ENCODE measurements at regions not wholly inside any gene's neighbourhood (a gene's known extent, or its start where the extent isn't known, plus 50 kb on each side); places are given as distances from the start of the nearest gene placed in this dataset.

DNA sequence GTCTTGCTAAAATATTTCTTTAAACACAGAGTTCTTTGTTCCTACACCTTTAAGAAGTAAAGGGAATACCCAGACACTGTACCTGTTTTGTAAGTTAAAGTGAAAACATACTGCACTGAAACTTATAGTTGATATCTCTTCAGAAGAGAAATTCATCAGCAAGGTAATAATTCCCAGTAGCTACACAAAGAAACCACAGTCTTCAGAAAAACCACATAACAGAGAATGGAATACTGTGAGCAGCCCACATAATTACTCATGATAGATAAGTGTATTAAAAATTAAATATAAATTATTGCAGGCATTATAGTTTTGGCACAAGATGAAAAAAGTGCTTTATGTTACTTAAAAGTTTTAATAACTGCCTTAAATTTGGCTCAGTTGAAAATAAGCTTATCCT lies 276.6 kb downstream of the SETD4 start:
- Histone ChIP-seq H3K36me3 (ENCODE audit: control insufficient read depth, insufficient read depth, low read length) (no peaks in the 10 kb centered on the region; the same call in 1 of the 2 replicates), H3K4me1 (ENCODE audit: control insufficient read depth, insufficient read depth, low read length) (no peaks in the 10 kb centered on the region), H3K27me3 (ENCODE audit: control insufficient read depth, insufficient read depth, low read length) (no peaks in the 10 kb centered on the region), H3K9me3 (ENCODE audit: control insufficient read depth, insufficient read depth, low read depth, low read length) (no peaks in the 10 kb centered on the region), H3K27ac (ENCODE audit: low read length) (no peak overlapping the region), H3K4me3 (ENCODE audit: low read depth in 2 of 2, low read length in 2 of 2) (no peak overlapping the region)
- no TSS peak for BruUV-seq (replicated peaks)
- ChIA-PET CTCF (no interaction called here), POLR2A (no interaction called here)
- intact Hi-C loops (cut with micrococcal nuclease; ENCODE audit: unreplicated experiment) (no loop called here), in situ Hi-C loops (cut with HindIII; ENCODE audit: low pct_unique_long_range_greater_than_20kb, low sequenced_read_pairs) (no loop called here)
- no peak for TF ChIP-seq REST (IDR thresholded peaks at IDR 0.05; ENCODE audit: insufficient read depth in 1 of 2, low read depth in 2 of 2, low read length in 1 of 2)
- TF ChIP-seq, protein P1, sequence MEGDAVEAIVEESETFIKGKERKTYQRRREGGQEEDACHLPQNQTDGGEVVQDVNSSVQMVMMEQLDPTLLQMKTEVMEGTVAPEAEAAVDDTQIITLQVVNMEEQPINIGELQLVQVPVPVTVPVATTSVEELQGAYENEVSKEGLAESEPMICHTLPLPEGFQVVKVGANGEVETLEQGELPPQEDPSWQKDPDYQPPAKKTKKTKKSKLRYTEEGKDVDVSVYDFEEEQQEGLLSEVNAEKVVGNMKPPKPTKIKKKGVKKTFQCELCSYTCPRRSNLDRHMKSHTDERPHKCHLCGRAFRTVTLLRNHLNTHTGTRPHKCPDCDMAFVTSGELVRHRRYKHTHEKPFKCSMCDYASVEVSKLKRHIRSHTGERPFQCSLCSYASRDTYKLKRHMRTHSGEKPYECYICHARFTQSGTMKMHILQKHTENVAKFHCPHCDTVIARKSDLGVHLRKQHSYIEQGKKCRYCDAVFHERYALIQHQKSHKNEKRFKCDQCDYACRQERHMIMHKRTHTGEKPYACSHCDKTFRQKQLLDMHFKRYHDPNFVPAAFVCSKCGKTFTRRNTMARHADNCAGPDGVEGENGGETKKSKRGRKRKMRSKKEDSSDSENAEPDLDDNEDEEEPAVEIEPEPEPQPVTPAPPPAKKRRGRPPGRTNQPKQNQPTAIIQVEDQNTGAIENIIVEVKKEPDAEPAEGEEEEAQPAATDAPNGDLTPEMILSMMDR (IDR thresholded peaks at IDR 0.05) = no peak
- TF ChIP-seq SIN3A (IDR thresholded peaks at IDR 0.05; ENCODE audit: borderline replicate concordance, insufficient read depth, low read depth, low read length) = no peak
- TF ChIP-seq POLR2AphosphoS5 (IDR thresholded peaks at IDR 0.05; ENCODE audit: low read depth, low read length) = no peak
- TF ChIP-seq TCF7L2 (IDR thresholded peaks at IDR 0.05; ENCODE audit: low read depth, low read length) = no peak
- no peak for DNase-seq (ENCODE audit: low read depth, low spot score)
- no peak for ATAC-seq

DNA sequence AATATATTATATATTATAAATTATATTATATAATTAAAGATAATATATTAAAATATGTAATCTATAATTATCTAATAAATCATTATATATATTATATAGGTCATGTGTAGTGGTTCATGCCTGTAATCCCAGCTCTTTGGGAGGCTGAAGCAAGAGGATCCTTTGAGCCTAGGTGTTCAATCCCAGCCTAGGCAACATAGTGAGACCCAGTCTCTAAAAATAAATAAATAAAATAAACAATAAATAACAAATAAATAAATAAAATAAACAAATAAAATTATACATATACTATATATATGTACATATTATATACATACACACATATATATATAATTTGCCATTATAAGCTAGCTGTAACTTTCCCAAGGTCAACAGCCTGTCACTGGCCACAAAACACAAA lies 277.7 kb downstream of the SETD4 start:
- ChIA-PET POLR2A (no interaction called here), CTCF (no interaction called here)
- TF ChIP-seq, protein P1 (IDR thresholded peaks at IDR 0.05) = no peak
- no peak for TF ChIP-seq POLR2AphosphoS5 (IDR thresholded peaks at IDR 0.05; ENCODE audit: low read depth, low read length)
- Histone ChIP-seq H3K9me3 (ENCODE audit: control insufficient read depth, insufficient read depth, low read depth, low read length) (no peaks in the 10 kb centered on the region), H3K27ac (ENCODE audit: low read length) (no peak overlapping the region), H3K4me3 (ENCODE audit: low read depth in 2 of 2, low read length in 2 of 2) (no peak overlapping the region), H3K36me3 (ENCODE audit: control insufficient read depth, insufficient read depth, low read length) (no peaks in the 10 kb centered on the region; the same call in 1 of the 2 replicates), H3K27me3 (ENCODE audit: control insufficient read depth, insufficient read depth, low read length) (no peaks in the 10 kb centered on the region), H3K4me1 (ENCODE audit: control insufficient read depth, insufficient read depth, low read length) (no peaks in the 10 kb centered on the region)
- no TSS peak for BruUV-seq (replicated peaks)
- intact Hi-C loops (cut with micrococcal nuclease; ENCODE audit: unreplicated experiment) (no loop called here), in situ Hi-C loops (cut with HindIII; ENCODE audit: low pct_unique_long_range_greater_than_20kb, low sequenced_read_pairs) (no loop called here)
- ATAC-seq = no peak
- no peak for DNase-seq (ENCODE audit: low read depth, low spot score)

- Histone ChIP-seq H3K27ac (ENCODE audit: low read length) (no peak overlapping the region), H3K4me3 (ENCODE audit: low read depth in 2 of 2, low read length in 2 of 2) (no peak overlapping the region), H3K36me3 (ENCODE audit: control insufficient read depth, insufficient read depth, low read length) (no peaks in the 10 kb centered on the region; the same call in 1 of the 2 replicates), H3K9me3 (ENCODE audit: control insufficient read depth, insufficient read depth, low read depth, low read length) (no peaks in the 10 kb centered on the region), H3K4me1 (ENCODE audit: control insufficient read depth, insufficient read depth, low read length) (no peaks in the 10 kb centered on the region), H3K27me3 (ENCODE audit: control insufficient read depth, insufficient read depth, low read length) (no peaks in the 10 kb centered on the region)
- POLR2A ChIA-PET = no interaction called here
- no peak for DNase-seq (ENCODE audit: low read depth, low spot score)
- no peak for ATAC-seq
- CTCF ChIA-PET = no interaction called here
- in situ Hi-C loops (cut with HindIII; ENCODE audit: low pct_unique_long_range_greater_than_20kb, low sequenced_read_pairs) (no loop called here), intact Hi-C loops (cut with micrococcal nuclease; ENCODE audit: unreplicated experiment) (no loop called here)
- BruUV-seq (replicated peaks) = no TSS peak
- no peak for TF ChIP-seq REST (IDR thresholded peaks at IDR 0.05; ENCODE audit: insufficient read depth in 1 of 2, low read depth in 2 of 2, low read length in 1 of 2)
- TF ChIP-seq SIN3A (IDR thresholded peaks at IDR 0.05; ENCODE audit: borderline replicate concordance, insufficient read depth, low read depth, low read length) = no peak
- no peak for TF ChIP-seq TCF7L2 (IDR thresholded peaks at IDR 0.05; ENCODE audit: low read depth, low read length)
- TF ChIP-seq, protein P1 (IDR thresholded peaks at IDR 0.05) = no peak
- TF ChIP-seq POLR2AphosphoS5 (IDR thresholded peaks at IDR 0.05; ENCODE audit: low read depth, low read length) = no peak
Observed at GRCh38 chr21:35780983-35781382, 279.3 kb downstream of the SETD4 start.
